GM19035 (cell line): ENCODE measurements at regions not wholly inside any gene's neighbourhood (a gene's known extent, or its start where the extent isn't known, plus 50 kb on each side); places are given as distances from the start of the nearest gene placed in this dataset.
"Not testable (repeated sequence)": the region's sequence is repeated elsewhere in the genome, so short reads cannot be mapped to it uniquely, and the experiment has no call there.

ENCODE experiments used
- ATAC-seq: cut with Tn5 transposase; IDR thresholded peaks from one replicate; pipeline ENCODE4 v1.9.1; 2021; ENCODE audit not compliant: unreplicated experiment

- ATAC-seq: no peak
Measured at GRCh38 chrX:75873993-75874392, 88.9 kb upstream of the MAGEE2 start.

GRCh38 chrX:75883446-75883845 is 98.4 kb upstream of the MAGEE2 start:
- ATAC-seq: no peak

- ATAC-seq: no peak
Measured at GRCh38 chrX:75887833-75888232, 102.8 kb upstream of the MAGEE2 start.

- ATAC-seq: no peak
Measured at GRCh38 chrX:75892749-75893148, 107.7 kb upstream of the MAGEE2 start.

- no peak for ATAC-seq
Measured at GRCh38 chrX:75893281-75893680, 108.2 kb upstream of the MAGEE2 start.

- ATAC-seq: no peak
Measured at GRCh38 chrX:75911716-75912115, 126.7 kb upstream of the MAGEE2 start.

- ATAC-seq: no peak
Measured at GRCh38 chrX:75957107-75957610, 172.1 kb upstream of the MAGEE2 start.

- not testable (repeated sequence) for ATAC-seq
Measured at GRCh38 chrX:75961321-75961720, 176.3 kb upstream of the MAGEE2 start.

GRCh38 chrX:75963774-75964173 is 178.7 kb upstream of the MAGEE2 start:
- ATAC-seq: no peak

- no peak for ATAC-seq
Measured at GRCh38 chrX:75968293-75968692, 183.2 kb upstream of the MAGEE2 start.

- ATAC-seq: no peak
Measured at GRCh38 chrX:75986976-75987375, 185.9 kb upstream of the PBDC1 start.

- ATAC-seq: peak; percentile 78
Measured at GRCh38 chrX:75989806-75990590, 182.9 kb upstream of the PBDC1 start.

- no peak for ATAC-seq
Measured at GRCh38 chrX:75997692-75998091, 175.2 kb upstream of the PBDC1 start.

- no peak for ATAC-seq
Measured at GRCh38 chrX:76014321-76014720, 158.5 kb upstream of the PBDC1 start.

- no peak for ATAC-seq
Measured at GRCh38 chrX:76026292-76026691, 146.6 kb upstream of the PBDC1 start.

GRCh38 chrX:76026751-76027150 is 146.1 kb upstream of the PBDC1 start:
- no peak for ATAC-seq

- no peak for ATAC-seq
Measured at GRCh38 chrX:76029385-76029784, 143.5 kb upstream of the PBDC1 start.

- ATAC-seq: no peak
Measured at GRCh38 chrX:76064825-76065224, 108.0 kb upstream of the PBDC1 start.

GRCh38 chrX:76076124-76076523 is 96.7 kb upstream of the PBDC1 start:
- ATAC-seq: no peak

GRCh38 chrX:76109654-76110053 is 63.2 kb upstream of the PBDC1 start:
- ATAC-seq: no peak
